NCI-H1694 (cell line): ENCODE measurements at regions not wholly inside any gene's neighbourhood (a gene's known extent, or its start where the extent isn't known, plus 50 kb on each side); places are given as distances from the start of the nearest gene placed in this dataset.

Source experiments
- DNase-seq: peaks from one replicate; lab custom pipeline; 2025; lab: John Stamatoyannopoulos, UW

GRCh38 chr3:159536876-159537275, 451.8 kb upstream of the IL12A start:
- no peak for DNase-seq

DNA sequence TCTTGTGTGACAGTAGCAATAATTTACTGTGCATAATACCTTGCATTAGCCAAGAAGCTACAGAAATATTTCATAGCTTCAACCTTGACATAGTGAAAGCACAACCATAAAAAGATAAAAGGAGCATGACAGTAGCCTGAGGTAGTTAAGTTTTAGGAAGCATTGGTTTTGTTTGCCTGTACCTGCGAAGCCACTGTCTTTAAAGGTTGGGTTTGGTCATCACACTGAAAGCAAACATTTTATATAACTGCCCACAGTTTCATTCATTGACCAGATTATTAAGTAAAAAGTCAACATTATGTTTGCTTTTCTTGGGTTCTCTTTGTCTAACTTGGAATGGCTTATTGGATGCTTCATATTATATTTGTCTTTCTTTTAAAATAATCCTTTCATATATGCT, 450.1 kb upstream of the IL12A start:
- no peak for DNase-seq

DNA sequence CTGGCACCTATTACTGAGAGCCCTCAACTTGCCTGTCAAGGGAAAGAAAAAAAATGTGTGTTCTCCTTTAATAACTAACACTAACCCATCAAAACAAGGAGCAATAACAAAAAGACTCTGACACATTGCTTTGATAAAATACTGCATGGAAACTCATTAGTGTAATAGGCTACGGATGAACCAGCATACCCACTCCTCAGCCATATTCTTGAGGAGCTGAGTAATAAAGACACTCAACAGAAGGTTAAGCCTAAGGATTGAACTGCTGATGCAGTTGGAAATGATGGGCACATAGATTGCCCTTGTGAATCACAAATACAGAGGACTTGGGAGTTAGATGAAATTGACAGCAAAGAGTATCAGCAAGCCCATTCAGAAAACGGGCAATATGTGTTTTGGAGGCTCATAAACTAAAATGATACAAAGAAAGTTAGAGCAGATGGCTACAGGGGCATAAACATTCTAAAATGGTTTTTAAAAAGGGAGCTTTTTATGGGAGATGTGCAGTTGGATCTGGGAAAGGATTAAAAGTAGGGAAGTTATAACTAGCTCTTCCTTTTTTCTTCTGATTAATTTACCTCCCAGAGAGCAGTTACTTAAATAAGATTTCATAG, 447.6 kb upstream of the IL12A start:
- DNase-seq, result no peak

GRCh38 chr3:159548675-159549335, 439.8 kb upstream of the IL12A start:
- no peak for DNase-seq

GRCh38 chr3:159555205-159555604, 433.4 kb upstream of the IL12A start:
- DNase-seq, result no peak

- DNase-seq, result no peak
Measured at GRCh38 chr3:159559771-159560170, 428.9 kb upstream of the IL12A start.

GRCh38 chr3:159560214-159560979, 428.2 kb upstream of the IL12A start:
- no peak for DNase-seq

DNA sequence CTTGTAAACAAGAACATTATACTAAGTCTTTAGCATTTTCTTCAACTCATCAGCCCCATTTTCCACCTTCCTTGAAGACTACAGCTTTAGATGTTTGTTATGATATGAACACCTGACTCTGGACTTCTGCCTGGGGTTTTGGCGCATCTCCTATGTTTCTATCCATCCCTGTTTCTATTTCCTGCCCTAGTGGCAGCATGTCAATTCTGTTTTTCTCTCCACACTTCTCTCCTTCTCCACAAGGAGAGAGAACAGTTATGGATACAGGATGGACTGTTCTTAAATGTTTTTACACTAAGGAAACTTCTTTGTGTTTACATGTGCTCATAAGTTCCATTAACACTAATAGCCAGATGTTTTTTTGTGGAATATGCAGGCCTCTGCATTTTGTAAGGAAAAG, 423.3 kb upstream of the IL12A start:
- DNase-seq, result no peak

GRCh38 chr3:159583662-159584061, 405.0 kb upstream of the IL12A start:
- no peak for DNase-seq

GRCh38 chr3:159584421-159584820, 404.2 kb upstream of the IL12A start:
- DNase-seq, result no peak

DNA sequence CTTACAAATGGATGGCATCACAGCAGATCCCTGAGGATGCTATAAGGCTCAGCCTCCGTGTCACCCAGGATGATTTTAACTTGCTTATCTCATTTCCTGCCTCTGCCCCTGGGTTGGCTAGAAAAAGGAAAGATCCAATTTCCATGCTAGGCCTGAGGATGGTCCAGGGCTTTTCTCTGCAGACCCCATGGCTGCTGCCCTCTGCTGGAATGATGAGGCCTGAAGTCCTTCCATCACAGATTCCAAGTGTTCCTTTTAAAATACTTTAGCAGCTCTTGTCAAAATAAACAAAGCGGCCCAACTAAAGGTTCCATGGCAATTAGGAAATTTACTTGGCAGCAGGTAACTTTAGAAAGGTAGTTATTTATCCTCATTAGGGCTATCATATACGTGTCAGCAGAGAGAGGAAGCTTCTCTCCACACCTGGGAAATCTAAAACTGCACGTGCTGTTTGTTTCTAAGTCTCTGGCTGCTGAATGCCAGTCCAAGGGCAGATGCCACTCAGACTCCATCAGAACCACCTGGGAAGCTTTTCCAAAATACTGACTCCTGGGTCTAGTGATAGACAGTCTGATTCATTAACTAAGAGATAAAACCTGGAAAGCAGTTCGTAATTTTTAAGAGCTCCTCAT, 401.9 kb upstream of the IL12A start:
- no peak for DNase-seq

DNA sequence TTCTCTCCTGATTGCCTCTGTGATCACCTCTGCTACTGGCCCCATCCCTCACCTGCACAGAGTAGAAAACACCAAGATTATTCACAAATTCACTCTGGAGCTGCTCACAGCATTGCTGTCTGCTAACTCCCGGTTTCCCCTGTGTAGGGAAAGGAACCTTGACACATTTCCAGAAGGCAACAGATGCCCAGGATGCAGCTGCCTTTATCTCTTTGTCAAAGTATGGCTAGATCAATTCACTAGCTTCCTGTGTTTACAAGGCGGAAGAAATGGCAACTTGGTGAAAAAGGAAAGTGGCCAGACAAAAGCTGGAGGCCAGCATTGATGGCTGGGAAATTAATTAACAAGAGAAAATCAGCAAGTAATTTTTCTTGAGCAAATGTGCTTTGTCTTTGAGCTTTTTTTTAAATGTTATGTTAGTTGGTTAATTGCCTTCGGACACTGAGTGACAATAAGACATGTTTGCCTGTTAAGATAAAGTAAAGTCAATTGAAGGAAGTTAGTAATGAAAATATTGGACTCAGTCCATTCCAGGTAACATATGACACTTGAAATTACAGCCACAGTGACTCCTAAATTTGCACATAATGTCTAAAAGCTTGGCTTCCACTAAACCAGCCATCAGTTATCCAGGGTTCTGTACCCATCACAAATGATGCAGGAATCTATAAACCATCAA, 394.6 kb upstream of the IL12A start:
- DNase-seq, result no peak

DNA sequence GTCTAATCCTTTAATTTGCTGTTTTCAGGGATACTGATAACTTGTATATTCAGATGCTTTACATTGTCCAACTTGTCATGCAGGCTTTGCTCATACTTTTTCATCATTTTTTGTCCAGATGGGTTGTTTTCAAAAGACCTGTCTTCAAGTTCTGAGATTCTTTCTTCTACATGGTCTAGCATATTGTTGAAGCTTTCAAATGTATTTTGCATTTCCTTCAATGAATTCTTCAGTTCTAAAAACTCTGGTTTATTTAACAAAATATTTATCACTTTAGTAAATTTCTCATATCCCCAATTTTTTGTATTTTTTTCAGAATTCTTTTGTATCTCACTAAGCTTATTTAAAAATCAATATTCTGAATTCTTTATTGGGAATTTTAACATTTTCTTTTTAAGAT, 388.3 kb upstream of the IL12A start:
- DNase-seq, result no peak

DNA sequence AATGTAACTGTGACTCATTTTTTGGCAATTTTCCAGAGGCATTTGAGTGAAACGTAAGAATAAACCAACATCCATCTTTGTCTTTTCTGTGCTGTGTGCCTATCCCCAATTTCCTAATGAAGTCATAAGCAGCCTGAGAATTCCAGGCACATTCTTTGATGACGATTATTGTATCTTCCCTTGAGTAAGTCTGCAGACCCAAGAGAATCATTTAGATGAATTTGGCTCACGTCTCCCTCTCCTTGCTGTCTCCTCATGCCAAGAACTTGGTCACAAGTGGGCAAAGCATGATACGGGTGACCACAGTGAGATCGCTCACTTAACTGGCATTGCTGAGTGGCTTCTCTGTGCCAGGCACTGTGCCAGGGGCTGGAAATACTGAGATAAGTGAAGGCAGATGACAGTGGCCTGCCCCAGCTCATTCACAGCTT, 384.5 kb upstream of the IL12A start:
- no peak for DNase-seq

DNA sequence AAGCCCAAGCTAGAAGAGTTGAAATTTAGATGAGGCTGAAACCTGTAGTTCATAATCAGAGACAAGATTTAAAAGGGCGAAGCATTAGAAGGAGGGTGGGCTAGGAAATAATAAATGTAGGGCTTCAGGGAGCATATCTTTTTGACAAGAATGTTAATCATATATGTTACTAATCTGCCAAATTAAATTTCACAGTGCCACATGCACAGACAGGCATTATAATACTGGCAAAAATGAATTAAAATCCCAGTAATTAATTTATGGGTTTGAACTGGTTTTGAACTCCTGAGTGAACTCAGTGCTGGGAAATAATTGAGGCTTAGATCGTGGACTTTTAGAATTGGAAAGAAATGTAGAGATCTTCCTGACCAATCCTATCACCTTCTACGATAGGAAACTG, 383.5 kb upstream of the IL12A start:
- DNase-seq, result no peak

GRCh38 chr3:159605776-159606175, 382.9 kb upstream of the IL12A start:
- DNase-seq, result no peak

- no peak for DNase-seq
Measured at GRCh38 chr3:159607856-159608255, 380.8 kb upstream of the IL12A start.

GRCh38 chr3:159608311-159608710, 380.3 kb upstream of the IL12A start:
- DNase-seq, result no peak

DNA sequence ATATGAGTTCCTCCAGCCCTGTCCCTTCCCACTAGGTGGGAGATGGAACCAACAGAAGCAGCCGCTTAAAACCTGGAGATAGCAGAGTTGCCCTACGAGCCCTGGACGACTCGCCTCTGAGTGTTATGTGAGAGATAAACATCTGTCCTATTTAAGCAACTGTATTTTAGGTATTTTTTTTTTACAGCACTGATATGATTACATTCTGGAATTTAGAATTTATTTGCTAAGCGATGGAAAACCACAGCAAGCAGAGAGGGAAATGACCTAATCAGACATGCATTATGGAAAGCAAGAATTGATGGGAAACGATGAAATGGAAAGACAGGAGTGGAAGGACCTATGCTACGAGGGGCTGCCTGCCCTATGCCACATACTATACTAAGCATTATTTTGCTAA, 379.0 kb upstream of the IL12A start:
- no peak for DNase-seq

GRCh38 chr3:159616234-159616825, 372.3 kb upstream of the IL12A start:
- DNase-seq, result no peak

- no peak for DNase-seq
Measured at GRCh38 chr3:159619341-159619885, 369.2 kb upstream of the IL12A start.

DNA sequence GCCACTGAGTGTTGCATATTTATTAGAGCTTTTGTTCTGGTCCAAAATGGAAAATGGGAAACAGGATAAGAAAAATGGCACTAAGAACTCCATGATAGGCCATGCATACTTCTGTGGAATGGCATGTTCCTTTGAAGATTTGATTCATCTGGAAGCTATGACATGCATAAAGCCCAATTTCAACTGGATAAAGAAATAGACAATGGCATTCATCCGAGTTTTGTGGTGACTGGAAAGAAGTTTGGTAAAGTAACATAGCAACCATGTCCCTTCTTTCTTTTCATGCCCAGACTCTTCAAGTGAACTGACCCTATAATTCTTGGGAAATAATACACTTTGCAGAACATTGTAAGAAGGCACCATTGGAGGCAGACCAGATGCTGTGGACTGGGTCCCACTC, 368.4 kb upstream of the IL12A start:
- no peak for DNase-seq
